Left ventricle myocardium superior (tissue), 1 donor: ENCODE measurements at regions not wholly inside any gene's neighbourhood (a gene's known extent, or its start where the extent isn't known, plus 50 kb on each side); places are given as distances from the start of the nearest gene placed in this dataset.

Experiments
- ATAC-seq: fragments of 200-7000 bp; cut with Tn5 transposase; one replicate; pipeline ENCODE4 v1.9.1; 2020; ENCODE audit warnings: mild to moderate bottlenecking, moderate library complexity
- DNase-seq: peaks from one replicate; pipeline ENCODE4 v3.0.0-alpha.2; 2020
- intact Hi-C: fragments of 100-400 bp; cut with micrococcal nuclease; formaldehyde crosslinking; loops from one replicate; pipeline ENCODE4 v1.11.0; 2022
- donor health status: DM: no; HTN: yes; CAD: no; lungs with severe emphysema.

DNA sequence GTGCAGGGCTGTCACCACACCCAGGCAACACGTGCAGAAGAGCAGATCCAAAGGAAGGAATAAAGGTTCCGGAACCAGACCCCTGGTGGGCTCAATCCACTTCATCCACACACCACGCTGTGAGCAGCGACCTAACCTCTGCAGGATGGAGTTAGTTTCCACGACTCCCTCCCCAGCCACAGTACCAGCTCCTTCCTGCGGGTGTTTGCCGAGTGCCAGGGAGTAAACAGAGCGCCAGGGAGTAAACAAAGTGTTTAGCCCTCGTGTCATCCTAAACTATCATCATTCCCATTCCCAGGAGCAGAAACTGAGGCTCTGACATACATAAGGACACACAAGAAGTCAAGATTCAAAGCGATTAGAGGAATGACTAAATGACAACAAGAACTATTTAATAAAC lies 261.3 kb downstream of the MN1 start:
- intact Hi-C loops: no loop called here
- DNase-seq (no peak), ATAC-seq (no peak)

DNA sequence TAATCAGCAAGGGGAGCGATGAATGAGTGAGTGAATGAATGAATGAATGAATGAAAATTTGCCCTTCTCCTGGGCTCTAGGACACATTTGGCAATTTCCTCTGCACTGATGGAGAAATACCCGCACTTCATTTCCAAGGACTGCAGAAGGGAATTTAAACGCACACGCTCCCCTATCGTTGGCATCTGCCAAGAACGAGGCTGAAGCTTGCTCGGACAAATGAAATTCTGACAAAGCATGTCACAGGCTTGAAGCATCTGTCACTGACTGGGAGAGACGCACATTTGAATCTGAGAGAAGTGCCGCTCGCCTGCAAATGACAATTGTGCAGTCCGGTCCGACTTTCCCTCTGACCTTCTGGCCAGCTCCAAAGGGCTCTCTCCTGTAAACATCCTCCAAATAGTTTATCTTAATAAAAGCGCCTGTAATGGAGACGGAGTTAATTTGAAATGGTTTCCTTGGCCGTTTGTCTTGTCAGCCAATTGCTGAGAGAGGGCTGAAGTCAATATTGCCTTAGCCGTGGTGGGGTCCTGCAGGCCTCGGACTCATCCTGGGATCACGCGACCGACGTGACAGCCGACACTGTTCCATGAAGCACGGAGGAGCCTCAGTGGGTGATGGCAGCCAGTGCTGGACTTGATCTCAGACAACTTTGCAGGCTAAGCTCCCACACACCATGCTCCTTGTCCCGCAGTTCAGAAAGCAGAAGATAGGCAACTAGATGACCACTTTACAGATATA lies 260.7 kb downstream of the MN1 start:
- ATAC-seq (no peak), DNase-seq (no peak)
- intact Hi-C loops: no loop called here

DNA sequence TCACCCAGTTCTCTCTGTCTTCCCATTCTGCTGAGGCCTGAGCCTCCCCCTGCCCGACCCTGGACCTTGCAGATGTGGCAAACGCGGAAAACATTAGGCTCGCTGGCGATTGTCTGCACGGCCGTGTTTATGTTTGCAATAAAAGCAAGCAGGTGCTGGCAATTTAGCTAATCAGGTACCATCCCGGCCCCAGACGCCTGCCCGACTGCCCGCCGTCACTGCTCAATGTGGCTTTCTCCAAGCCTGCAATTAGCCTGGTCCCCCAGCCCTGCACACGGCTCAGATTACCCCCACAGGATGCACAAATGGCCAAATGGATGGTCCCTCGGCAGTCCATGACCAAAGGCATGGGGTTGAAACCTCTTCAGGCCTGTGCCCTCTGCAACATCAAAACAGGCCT lies 259.7 kb downstream of the MN1 start:
- no peak for ATAC-seq

DNA sequence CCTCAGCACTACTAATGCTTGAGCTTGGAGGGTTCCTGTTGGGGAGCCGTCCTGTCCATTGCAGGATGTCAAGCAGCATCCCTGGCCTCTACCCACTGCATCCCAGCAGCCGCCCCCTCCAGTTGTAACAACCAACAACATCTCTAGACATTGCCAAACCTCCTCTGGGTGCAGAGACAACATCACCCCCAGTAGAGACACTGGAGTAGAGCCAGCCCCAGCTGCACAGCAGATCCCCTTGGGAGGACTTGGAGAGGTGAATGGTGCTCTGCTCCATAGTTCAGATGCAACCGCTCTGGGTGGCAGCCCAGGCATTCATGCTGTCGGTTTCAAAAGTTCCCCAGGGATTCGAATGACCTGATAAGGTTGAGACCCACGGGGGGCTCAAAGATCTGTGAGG lies 259.0 kb downstream of the MN1 start:
- DNase-seq (no peak), ATAC-seq (no peak)
- intact Hi-C loops: no loop called here

More for the DNA sequence above, 259.7 kb downstream of the MN1 start:
- no peak for DNase-seq
- intact Hi-C loops: no loop called here

DNA sequence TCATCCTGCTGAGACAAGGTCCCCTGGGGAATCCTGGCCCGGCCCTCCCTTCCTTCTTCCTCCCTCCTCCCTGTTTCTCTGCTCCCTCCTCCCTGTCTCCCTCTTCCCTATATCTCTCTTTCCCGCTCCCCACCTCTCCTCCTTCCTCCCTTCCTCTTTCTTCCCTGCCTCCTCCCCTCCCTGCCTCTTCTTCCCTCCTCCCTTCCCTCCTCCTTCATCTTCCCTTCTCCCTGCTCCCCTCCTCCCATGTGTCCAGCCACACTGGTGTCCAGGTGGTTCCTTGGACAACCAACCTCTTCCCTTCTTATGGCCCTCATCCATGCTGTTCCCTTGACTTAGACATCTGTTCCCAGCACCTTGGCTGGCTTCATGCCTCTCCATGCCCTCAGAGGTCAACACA lies 258.1 kb downstream of the MN1 start:
- ATAC-seq (no peak), DNase-seq (no peak)
- intact Hi-C loops: no loop called here

DNA sequence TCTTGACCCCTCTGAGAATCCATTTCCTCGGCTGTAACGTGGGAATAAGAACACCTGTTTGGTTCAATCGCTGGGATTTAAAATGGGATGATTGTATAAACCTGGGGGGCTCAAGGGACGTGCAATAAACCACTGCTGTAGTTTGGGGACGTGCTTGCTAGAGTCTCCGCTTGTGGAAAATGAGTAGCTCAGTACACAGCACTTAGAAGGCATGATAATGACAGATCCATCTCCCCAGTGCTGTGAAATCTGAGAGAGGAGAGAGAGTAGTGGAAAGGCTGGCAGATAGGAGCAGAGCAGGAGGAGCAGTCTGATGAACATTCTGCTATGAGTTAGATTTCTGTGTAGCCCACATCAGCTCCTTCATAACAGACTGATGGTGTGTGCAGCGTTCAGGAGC lies 256.5 kb downstream of the MN1 start:
- DNase-seq (no peak), ATAC-seq (no peak)
- intact Hi-C loops: no loop called here

DNA sequence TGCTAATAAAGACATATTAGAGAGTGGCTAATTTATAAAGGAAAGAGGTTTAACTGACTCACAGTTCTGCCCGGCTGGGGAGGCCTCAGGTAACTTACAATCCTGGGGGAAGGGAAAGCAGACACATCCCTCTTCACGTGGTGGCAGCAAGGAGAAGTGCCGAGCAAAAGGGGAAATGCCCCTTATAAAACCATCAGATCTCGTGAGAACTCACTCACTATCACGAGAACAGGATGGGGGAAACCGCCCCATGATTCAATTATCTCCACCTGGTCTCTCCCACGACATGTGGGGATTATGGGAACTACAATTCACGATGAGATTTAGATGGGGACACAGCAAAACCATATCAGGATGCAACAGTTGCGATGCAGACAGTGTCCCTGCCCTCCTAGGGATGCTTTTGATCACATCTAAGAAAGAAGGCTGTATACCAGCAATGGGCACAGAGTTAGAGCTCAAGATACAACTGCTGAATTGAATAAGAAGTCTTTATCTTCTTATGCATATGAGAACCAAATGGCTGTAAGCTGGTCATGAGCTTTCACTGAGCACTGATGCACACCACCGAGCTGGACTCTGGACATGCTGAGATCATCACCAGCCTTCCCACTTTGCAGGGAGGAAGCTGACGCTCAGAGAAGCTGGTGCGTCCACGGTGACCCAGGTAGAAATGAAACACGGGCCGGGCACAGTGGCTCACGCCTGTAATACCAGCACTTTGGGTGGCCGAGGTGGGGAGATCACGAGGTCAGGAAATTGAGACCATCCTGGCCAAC lies 255.2 kb downstream of the MN1 start:
- intact Hi-C loops: no loop called here
- no peak for ATAC-seq
- DNase-seq: no peak

DNA sequence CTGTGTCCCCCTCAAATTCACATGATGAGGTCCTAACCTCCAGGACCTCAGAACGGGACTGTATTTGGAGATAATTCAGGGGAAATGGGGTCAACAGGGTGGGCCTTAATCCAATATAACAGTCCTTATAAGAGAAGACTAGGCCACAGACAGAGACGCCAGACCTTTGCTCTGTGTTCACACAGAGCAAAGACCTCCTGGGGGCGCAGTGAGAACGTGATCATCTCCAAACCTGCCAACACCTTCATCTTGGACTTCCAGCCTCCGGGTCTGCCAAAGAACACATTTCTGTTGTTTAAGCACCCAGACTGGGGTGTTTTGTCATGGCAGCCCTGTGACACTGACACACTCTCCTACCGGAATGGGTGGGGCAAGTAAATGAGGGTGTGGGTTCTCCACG lies 250.2 kb downstream of the MN1 start:
- ATAC-seq (no peak), DNase-seq (no peak)
- intact Hi-C loops: no loop called here

DNA sequence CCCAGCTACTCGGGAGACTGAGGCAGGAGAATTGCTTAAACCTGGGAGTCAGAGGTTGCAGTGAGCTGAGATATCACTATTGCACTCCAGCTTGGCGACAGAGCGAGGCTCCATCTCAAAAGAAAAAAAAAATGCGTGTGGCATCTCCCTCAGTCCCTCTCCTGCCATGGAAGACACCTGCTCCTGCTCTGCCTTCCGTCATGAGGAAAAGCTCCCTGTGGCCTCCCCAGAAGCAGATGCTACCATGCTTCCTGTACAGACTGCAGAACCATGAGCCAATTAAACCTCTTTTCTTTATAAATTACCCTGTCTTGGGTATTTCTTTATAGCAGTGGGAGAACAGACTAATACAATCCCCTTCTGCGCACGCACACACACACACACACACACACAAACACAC lies 249.4 kb downstream of the MN1 start:
- DNase-seq (no peak), ATAC-seq (no peak)
- intact Hi-C loops: no loop called here

DNA sequence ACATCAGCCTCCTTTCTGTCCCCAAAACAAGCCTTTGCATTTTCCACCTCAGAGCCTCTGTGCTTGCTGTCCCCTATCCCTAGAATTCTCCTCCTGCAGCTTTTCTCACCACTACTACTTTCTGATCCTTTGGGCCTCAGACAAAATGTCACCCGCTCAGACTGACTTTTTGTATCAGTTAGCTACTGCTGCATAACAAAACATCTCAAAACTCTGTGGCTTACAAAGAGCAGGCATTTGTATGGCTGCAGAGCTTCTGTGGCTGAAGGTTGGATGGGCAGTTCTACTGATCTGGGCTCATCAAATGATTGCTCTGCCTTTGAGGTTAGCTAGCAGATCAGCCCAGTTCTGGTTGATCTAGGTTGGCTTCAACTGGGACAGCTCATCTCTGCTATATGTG lies 248.7 kb downstream of the MN1 start:
- intact Hi-C loops: no loop called here
- ATAC-seq (no peak), DNase-seq (no peak)

DNA sequence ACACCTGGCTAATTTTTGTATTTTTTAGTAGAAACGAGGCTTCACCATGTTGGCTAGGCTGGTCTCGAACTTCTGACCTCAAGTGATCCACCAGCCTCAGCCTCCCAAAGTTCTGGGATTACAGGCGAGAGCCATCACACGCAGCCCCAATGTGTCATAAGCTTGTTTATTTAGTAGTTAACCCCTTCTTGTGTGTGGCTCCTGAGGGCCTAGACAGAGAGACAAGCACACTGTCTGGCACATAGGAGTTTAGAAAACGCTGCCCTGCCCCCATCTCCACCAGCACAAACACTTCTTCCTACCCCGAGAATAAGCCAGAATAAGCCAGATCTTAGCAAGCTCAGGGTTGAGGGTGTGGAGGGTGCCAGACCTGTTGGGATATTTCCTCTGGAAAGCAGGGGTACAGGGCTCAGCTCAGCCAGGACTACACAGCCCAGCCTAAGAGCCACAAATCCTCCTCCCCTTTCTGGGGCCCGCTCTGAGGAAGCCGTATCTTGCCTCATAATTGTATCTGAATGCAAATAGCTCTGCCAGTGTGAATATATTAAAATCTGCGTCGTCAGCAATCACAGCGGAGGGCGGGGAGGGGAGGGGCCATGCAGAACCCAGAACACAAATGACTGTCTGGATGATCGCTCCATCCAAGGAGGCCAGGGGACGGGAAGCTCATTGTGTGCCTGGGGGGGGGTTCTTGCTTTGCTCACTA lies 247.3 kb downstream of the MN1 start:
- DNase-seq (no peak), ATAC-seq (peak; percentile 34)
- intact Hi-C loops: no loop called here

DNA sequence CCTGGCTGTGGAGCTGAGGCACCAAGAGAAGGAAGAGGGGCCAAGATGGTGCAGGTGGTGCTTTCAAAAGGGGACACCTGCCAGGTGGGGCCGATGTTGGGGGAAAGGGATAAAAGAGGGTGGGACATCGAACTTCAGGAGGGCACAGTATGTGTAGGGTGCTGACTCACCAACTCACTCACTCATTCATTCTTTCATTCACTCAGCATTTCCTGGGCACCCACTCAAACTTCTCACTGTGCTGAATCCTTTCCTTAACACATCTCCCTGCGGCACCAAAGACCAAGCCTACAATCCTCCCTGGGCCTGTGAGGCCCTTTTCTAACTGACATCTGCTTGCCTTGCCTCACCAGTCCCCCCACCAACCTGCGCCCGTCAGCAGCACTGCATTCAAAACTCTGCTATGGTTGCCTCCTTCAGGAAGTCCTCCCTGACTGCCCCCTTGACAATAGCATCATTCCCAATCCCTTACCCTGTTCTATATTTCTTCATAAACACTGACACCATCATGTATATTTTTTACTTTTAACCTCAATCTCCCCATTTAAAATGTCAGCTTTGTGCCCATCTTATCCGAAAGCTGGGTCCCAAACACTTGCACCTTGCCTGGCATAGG lies 246.6 kb downstream of the MN1 start:
- ATAC-seq (no peak), DNase-seq (no peak)
- intact Hi-C loops: no loop called here

DNA sequence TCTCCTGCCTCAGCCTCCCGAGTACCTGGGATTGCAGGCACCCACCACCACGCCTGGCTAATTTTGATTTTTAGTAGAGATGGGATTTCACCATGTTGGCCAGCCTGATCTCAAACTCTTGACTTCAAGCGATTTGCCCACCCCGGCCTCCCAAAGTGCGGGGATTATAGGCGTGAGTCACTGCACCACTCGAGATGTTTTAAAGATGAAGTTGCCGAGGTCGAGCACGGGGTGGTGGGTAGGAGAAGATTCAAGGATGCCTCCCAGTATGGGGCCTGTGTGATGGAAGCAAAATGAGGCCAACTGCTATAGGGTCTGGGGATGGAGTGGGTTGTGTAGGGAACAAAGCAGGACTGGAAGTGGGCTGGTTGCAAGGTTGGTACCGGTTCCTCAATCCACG lies 245.2 kb downstream of the MN1 start:
- ATAC-seq (no peak), DNase-seq (no peak)
- intact Hi-C loops: no loop called here

DNA sequence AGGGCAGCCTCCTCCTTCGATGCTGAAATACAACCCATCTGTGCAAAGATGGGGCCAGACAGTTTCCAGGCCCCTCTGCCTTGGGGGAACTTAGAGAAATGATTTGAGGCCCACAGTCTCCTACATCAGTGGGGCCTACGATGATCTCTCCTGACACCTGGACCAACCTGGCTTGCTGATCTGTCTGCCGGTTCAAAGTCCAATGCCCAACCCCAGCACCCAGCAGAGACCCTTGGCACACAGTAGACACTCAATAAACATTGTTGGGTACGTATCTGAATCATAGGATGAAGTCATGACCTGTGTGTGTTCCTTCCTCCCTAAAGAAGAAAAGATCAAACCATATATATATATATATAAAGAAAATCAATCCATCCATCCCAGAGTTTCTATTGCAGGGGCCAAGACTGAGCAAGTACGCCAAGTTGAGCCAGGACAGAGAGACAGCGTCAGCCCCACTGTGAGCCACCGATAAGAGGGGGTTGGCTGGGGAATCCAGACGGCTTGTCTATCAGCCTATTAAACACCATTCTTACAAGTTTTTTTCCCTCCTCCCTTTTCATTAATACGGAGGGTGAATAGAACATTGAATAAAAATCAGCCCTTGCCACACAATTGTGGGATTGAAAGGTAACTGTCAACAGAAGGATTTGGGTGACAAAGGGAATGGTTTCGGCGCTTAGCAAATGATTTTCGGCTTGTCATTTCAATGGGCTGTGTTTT lies 244.1 kb downstream of the MN1 start:
- intact Hi-C loops: no loop called here
- ATAC-seq: no peak
- DNase-seq: no peak

DNA sequence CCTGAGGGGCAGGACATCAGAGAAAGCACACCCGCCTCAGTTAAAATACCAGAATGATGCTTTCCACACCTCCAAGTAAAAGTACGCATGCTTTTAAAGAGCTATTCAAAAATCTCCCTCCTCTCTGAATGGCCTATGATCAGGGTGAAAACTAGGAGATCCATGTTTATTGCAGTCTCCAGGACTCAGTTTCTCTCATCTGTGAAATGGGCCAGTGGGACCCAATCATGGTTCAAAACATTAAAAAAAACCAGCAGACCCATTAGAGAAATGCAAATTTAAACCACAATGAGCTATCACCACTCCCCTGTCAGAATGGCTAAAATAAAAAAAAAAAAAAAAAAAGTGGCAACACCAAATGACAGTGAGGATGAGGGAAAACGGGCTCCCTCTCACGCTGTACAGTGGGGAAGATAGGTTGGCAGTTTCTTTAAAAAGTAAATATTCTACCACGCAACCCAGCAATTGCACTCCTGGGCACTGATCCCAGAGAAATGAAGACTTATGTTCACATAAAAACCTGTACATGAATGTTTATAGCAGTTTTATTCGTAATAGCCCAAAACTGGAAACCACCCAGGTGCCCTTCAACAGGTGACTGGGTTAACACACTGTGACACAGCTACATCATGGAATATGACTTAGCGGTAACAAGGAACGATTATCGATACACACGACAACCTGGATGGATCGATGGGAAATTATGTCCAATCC lies 242.7 kb downstream of the MN1 start:
- ATAC-seq: no peak
- intact Hi-C loops: no loop called here
- DNase-seq: no peak

DNA sequence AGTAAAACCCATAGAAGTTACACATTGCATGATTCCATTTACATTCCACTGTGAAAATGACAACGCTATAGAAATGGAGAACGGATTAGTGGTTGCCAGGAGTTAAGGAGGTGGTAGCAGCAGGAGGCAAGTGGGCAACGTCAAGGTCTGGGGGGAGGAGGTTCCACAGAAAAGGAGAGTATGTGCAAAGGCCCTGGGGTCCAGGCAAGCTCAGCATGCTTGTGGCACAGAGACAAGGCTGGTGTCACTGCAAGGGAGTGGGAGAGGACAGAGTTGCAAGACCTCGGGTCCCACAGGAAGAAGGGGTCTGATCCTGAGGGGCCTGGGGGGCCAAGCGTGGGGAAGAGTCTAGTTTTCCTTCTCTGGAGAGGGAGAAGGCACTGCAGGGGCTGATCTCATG lies 240.8 kb downstream of the MN1 start:
- ATAC-seq (no peak), DNase-seq (no peak)
- intact Hi-C loops: no loop called here

DNA sequence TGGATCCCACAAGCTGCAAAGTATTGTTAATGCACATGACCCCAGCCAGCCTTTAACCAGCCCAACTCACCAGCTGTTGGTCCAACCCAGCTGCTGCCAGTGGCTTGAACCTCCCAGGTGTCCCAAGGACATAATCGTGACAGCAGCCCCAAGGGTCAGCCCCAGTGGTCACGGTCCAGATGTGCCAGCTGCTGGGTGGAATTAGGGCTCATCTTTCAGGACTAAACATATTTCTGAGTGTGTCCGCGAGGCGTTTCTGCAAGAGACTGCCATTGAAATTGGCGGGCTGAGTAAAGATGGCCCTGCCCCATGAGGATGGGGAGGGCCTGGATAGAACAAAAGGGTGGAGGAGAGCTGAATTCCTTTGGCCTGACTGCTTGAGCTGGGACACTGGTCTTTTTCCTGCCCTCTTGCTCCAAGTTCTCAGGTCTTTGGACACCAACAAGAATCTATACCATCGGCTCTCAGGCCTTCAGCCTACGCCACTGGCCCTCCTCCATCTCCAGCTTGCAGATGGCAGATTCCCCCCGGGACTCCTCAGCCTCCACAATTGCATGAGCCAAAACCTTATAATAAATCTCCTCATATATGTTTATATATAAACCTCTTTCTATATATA lies 240.2 kb downstream of the MN1 start:
- DNase-seq (no peak), ATAC-seq (no peak)
- intact Hi-C loops: no loop called here

DNA sequence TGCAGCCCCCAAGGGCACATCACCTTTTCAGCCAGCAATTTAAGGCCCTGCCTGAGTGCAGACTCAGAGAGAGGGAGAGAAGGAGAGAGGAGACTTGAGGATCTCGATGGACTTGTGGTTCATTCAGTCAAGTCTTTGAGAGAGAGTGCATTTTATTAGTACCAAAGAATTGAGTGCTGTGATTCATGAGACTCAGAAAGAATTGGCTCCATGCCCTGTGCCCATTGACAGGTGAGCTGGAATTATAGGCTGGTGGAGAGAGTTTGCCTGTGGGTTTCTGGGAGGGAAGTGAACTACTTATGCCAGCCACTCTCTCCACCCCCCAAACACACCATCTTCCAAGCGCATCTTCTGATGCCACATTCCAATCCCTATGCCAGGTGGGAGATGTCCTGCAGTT lies 236.8 kb downstream of the MN1 start:
- DNase-seq (no peak), ATAC-seq (no peak)
- intact Hi-C loops: no loop called here
